Neutrophil (primary cell): ENCODE measurements at regions not wholly inside any gene's neighbourhood (a gene's known extent, or its start where the extent isn't known, plus 50 kb on each side); places are given as distances from the start of the nearest gene placed in this dataset.

ENCODE experiments used
- H3K27ac ChIP-seq: fragments of 200-600 bp; sonication (generic); 2 replicates; pipeline ENCODE4 v1.5.1; 2016; ENCODE audit warnings: mild to moderate bottlenecking, moderate library complexity
- H3K27me3 ChIP-seq: fragments of 200-600 bp; sonication (generic); 2 replicates; pipeline ENCODE4 v1.6.0; 2016; ENCODE audit warnings: mild to moderate bottlenecking
- H3K36me3 ChIP-seq: fragments of 200-600 bp; sonication (generic); 2 replicates; pipeline ENCODE4 v1.5.1; 2017
- H3K4me1 ChIP-seq, 2 experiments: fragments of 200-600 bp in 1 of 2; sonication (generic) in 1 of 2; 1 replicate in 1 of 2; 2 replicates in 1 of 2; pipeline versions ENCODE4 v1.5.1 to v1.6.1; 2013 to 2016; ENCODE audit warnings: low read depth in 1 of 2, low read length in 1 of 2, mild to moderate bottlenecking in 1 of 2, moderate library complexity in 1 of 2; ENCODE audit not compliant: control insufficient read depth in 1 of 2, insufficient read depth in 1 of 2
- H3K4me3 ChIP-seq, 2 experiments: fragments of 200-600 bp in 1 of 2; sonication (generic) in 1 of 2; 1 replicate in 1 of 2; 2 replicates in 1 of 2; pipeline ENCODE4 v1.5.1; 2013 to 2016; ENCODE audit warnings: low read depth in 1 of 2, low read length in 1 of 2, mild to moderate bottlenecking in 1 of 2, moderate library complexity in 1 of 2
- H3K9me3 ChIP-seq: fragments of 200-600 bp; sonication (generic); 2 replicates; pipeline ENCODE4 v1.5.1; 2016
- CTCF ChIP-seq: fragments of 200-600 bp; sonication (generic); IDR thresholded peaks from 2 replicates; pipeline ENCODE4 v1.5.1; 2016; ENCODE audit warnings: antibody characterized with exemption

GRCh38 chr1:5565281-5566125, 426.7 kb downstream of the NPHP4 start:
- Histone ChIP-seq H3K4me1 (no peaks in the 10 kb centered on the region), H3K27me3 (no peaks in the 10 kb centered on the region), H3K27ac (no peak overlapping the region), H3K9me3 (no peaks in the 10 kb centered on the region), H3K4me3 (no peak overlapping the region), H3K36me3 (no peaks in the 10 kb centered on the region)
- TF ChIP-seq CTCF, result no peak

- Histone ChIP-seq H3K27ac (no peak overlapping the region), H3K27me3 (no peaks in the 10 kb centered on the region), H3K9me3 (no peaks in the 10 kb centered on the region), H3K4me1 (no peaks in the 10 kb centered on the region), H3K36me3 (no peaks in the 10 kb centered on the region), H3K4me3 (no peak overlapping the region)
- TF ChIP-seq CTCF, result no peak
Measured at GRCh38 chr1:5564578-5565257, 427.5 kb downstream of the NPHP4 start.

GRCh38 chr1:5563861-5564577, 428.2 kb downstream of the NPHP4 start:
- Histone ChIP-seq H3K4me1 (no peaks in the 10 kb centered on the region), H3K27ac (no peak overlapping the region), H3K27me3 (no peaks in the 10 kb centered on the region), H3K36me3 (no peaks in the 10 kb centered on the region), H3K4me3 (no peak overlapping the region), H3K9me3 (no peaks in the 10 kb centered on the region)
- no peak for TF ChIP-seq CTCF

GRCh38 chr1:5562769-5563168, 429.5 kb downstream of the NPHP4 start:
- Histone ChIP-seq H3K4me1 (no peaks in the 10 kb centered on the region), H3K27ac (no peak overlapping the region), H3K9me3 (no peaks in the 10 kb centered on the region), H3K4me3 (no peak overlapping the region), H3K36me3 (no peaks in the 10 kb centered on the region), H3K27me3 (no peaks in the 10 kb centered on the region)
- no peak for TF ChIP-seq CTCF

GRCh38 chr1:5562331-5562730, 429.9 kb downstream of the NPHP4 start:
- no peak overlapping the region for H3K27ac ChIP-seq
- no peaks in the 10 kb centered on the region for H3K36me3 ChIP-seq
- H3K4me3 ChIP-seq, result no peak overlapping the region
- H3K27me3 ChIP-seq, result no peaks in the 10 kb centered on the region
- no peaks in the 10 kb centered on the region for H3K9me3 ChIP-seq
- H3K4me1 ChIP-seq, result no peaks in the 10 kb centered on the region
- TF ChIP-seq CTCF, result no peak
